ENCODE measurements at regions not wholly inside any gene's neighbourhood (a gene's known extent, or its start where the extent isn't known, plus 50 kb on each side); places are given as distances from the start of the nearest gene placed in this dataset.

DNA sequence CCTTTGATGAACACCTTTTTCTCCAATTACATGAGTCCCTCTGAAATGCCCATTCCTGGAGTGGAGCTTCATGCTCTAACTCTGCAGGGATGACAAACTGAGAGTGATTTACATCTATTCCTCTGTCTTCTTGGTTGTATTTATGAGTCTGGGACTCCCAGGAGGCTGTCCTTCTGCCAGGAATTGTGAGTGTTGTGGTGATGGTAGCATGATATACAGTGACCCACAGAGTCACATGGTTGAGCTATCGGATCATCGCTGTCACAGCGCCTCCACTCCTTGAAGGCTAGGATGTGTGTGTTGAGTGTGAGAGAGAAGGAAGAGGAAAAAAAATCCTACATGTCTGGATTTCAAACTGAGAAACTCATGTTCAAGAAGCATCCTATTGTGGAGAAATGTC is 163.4 kb upstream of the CACNA1E start:
- WGBS (ENCODE audit: low lambda C conversion rate) = 38% methylated on average over 3 of the region's 3 CpGs
- H3K9me3 ChIP-seq (ENCODE audit: low read length) = no peaks in the 10 kb centered on the region
- peaks cover 5 to 32% of the 10 kb centered on the region in 2 experiments; a peak in 4 of 5 replicates for H3K27me3 ChIP-seq (ENCODE audit: control insufficient read depth in 1 of 2, insufficient read depth in 2 of 2, low read length in 2 of 2)
- H3K9ac ChIP-seq (ENCODE audit: insufficient read depth, low read depth, low read length) = no peak overlapping the region
- no peaks in the 10 kb centered on the region for H3K79me2 ChIP-seq (ENCODE audit: insufficient read depth, low read length)
- intact Hi-C loops (cut with micrococcal nuclease; ENCODE audit: unreplicated experiment) (no loop called here), in situ Hi-C loops (cut with HindIII; ENCODE audit: extremely low pct_ligation_motif_present, low pct_unique_long_range_greater_than_20kb) (no loop called here)
- H3K4me3 ChIP-seq (replicated peaks in 1 of 3; ENCODE audit: insufficient read depth in 1 of 3, low read depth in 2 of 3, low read length in 3 of 3) = no peak overlapping the region
- FAIRE-seq (no peak), DNase-seq (ENCODE audit: low spot score) (no peak), ATAC-seq (no peak)
- H3K36me3 ChIP-seq (replicated peaks in 1 of 2; ENCODE audit: control insufficient read depth in 1 of 2, insufficient read depth in 2 of 2, low read length in 2 of 2) = no peaks in the 10 kb centered on the region
- H3K4me2 ChIP-seq (ENCODE audit: low read depth, low read length) = no peak overlapping the region
- no peak overlapping the region for H3K27ac ChIP-seq (ENCODE audit: extremely low read length, insufficient read depth, low read length)
- TF ChIP-seq SRSF1 (optimal IDR thresholded peaks at IDR 0.05; ENCODE audit: low read depth, low read length) = no peak
- no peak overlapping the region for H2AFZ ChIP-seq (ENCODE audit: low read length)
- CTCF ChIA-PET (ENCODE audit: low intra/inter-chr PET ratio, low total read pairs) = no interaction called here
- no TSS peak for BruUV-seq (replicated peaks)
- POLR2A ChIA-PET = no interaction called here
- no peaks in the 10 kb centered on the region for H3K4me1 ChIP-seq (ENCODE audit: insufficient read depth, low read length)
- no peaks in the 10 kb centered on the region for H4K20me1 ChIP-seq (ENCODE audit: insufficient read depth, low read length)

DNA sequence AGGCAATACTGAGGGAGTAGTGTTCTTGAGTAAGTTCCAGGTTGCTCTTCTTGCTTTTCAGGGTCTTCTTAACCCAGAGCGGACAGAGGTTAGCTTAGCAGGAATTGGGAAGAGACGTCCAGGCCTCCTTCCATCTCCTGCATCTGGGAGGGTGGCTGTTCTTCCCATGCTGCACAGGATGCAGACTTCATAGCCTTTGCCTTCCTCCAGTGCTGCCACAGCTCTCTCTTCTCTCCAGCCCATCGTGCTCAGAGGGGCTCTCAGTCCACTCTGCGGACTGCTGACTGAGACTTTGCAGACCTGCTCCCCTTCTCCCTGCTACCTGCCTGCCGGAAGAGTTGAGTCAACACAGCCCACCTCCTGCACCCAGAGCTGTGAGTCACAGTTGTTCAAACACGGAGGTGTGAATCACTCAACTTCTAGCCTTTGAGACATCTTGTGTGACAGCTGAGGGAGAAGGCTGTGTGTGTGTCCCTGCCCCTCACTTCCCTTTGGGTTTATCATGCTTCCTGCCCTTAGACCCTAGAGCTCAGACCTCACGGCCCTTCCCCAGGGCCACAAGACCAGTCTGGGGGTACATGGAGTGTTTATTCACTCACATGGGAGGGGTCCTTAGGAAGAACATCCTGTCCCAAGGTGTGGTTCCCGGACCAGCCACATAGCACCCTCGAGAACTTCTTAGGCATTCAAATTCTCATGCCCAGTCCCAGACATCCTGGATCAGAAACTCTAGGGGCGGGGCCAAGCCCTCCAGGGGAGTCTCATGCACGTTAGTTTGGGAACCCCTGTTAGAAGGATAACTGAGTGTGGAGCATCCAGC is 158.3 kb upstream of the CACNA1E start:
- FAIRE-seq (no peak), DNase-seq (ENCODE audit: low spot score) (no peak), ATAC-seq (no peak)
- Histone ChIP-seq H4K20me1 (ENCODE audit: insufficient read depth, low read length) (no peaks in the 10 kb centered on the region), H3K4me1 (ENCODE audit: insufficient read depth, low read length) (no peaks in the 10 kb centered on the region), H3K4me2 (ENCODE audit: low read depth, low read length) (no peak overlapping the region), H3K4me3 (replicated peaks in 1 of 3; ENCODE audit: insufficient read depth in 1 of 3, low read depth in 2 of 3, low read length in 3 of 3) (no peak overlapping the region), H3K79me2 (ENCODE audit: insufficient read depth, low read length) (no peaks in the 10 kb centered on the region), H3K36me3 (replicated peaks in 1 of 2; ENCODE audit: control insufficient read depth in 1 of 2, insufficient read depth in 2 of 2, low read length in 2 of 2) (no peaks in the 10 kb centered on the region), H3K9ac (ENCODE audit: insufficient read depth, low read depth, low read length) (no peak overlapping the region), H3K9me3 (ENCODE audit: low read length) (no peaks in the 10 kb centered on the region), H3K27me3 (ENCODE audit: control insufficient read depth in 1 of 2, insufficient read depth in 2 of 2, low read length in 2 of 2) (peaks cover 0 to 10% of the 10 kb centered on the region in 2 experiments; a peak in 1 of 5 replicates), H2AFZ (ENCODE audit: low read length) (no peak overlapping the region), H3K27ac (ENCODE audit: extremely low read length, insufficient read depth, low read length) (no peak overlapping the region)
- intact Hi-C loops (cut with micrococcal nuclease; ENCODE audit: unreplicated experiment) = no loop called here
- BruUV-seq (replicated peaks) = no TSS peak
- CTCF ChIA-PET (ENCODE audit: low intra/inter-chr PET ratio, low total read pairs) = no interaction called here
- POLR2A ChIA-PET = no interaction called here
- 4% methylated on average over 10 of the region's 11 CpGs for WGBS (ENCODE audit: low lambda C conversion rate)
- in situ Hi-C loops (cut with HindIII; ENCODE audit: extremely low pct_ligation_motif_present, low pct_unique_long_range_greater_than_20kb) = no loop called here
- TF ChIP-seq, protein P1, sequence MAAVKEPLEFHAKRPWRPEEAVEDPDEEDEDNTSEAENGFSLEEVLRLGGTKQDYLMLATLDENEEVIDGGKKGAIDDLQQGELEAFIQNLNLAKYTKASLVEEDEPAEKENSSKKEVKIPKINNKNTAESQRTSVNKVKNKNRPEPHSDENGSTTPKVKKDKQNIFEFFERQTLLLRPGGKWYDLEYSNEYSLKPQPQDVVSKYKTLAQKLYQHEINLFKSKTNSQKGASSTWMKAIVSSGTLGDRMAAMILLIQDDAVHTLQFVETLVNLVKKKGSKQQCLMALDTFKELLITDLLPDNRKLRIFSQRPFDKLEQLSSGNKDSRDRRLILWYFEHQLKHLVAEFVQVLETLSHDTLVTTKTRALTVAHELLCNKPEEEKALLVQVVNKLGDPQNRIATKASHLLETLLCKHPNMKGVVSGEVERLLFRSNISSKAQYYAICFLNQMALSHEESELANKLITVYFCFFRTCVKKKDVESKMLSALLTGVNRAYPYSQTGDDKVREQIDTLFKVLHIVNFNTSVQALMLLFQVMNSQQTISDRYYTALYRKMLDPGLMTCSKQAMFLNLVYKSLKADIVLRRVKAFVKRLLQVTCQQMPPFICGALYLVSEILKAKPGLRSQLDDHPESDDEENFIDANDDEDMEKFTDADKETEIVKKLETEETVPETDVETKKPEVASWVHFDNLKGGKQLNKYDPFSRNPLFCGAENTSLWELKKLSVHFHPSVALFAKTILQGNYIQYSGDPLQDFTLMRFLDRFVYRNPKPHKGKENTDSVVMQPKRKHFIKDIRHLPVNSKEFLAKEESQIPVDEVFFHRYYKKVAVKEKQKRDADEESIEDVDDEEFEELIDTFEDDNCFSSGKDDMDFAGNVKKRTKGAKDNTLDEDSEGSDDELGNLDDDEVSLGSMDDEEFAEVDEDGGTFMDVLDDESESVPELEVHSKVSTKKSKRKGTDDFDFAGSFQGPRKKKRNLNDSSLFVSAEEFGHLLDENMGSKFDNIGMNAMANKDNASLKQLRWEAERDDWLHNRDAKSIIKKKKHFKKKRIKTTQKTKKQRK (IDR thresholded peaks at IDR 0.05; ENCODE audit: low read length) = no peak
- TF ChIP-seq, protein P2, sequence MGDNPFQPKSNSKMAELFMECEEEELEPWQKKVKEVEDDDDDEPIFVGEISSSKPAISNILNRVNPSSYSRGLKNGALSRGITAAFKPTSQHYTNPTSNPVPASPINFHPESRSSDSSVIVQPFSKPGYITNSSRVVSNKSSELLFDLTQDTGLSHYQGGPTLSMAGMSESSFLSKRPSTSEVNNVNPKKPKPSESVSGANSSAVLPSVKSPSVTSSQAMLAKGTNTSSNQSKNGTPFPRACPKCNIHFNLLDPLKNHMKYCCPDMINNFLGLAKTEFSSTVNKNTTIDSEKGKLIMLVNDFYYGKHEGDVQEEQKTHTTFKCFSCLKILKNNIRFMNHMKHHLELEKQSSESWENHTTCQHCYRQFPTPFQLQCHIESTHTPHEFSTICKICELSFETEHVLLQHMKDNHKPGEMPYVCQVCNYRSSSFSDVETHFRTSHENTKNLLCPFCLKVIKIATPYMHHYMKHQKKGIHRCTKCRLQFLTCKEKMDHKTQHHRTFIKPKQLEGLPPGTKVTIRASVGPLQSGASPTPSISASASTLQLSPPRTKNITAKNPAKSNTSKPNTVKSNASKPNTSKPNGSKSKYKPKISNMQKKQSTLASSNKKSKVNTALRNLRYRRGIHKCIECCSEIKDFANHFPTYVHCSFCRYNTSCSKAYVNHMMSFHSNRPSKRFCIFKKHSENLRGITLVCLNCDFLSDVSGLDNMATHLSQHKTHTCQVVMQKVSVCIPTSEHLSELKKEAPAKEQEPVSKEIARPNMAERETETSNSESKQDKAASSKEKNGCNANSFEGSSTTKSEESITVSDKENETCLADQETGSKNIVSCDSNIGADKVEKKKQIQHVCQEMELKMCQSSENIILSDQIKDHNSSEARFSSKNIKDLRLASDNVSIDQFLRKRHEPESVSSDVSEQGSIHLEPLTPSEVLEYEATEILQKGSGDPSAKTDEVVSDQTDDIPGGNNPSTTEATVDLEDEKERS (CRISPR knock-in tag; IDR thresholded peaks at IDR 0.05) = no peak
- TF ChIP-seq, protein P3, sequence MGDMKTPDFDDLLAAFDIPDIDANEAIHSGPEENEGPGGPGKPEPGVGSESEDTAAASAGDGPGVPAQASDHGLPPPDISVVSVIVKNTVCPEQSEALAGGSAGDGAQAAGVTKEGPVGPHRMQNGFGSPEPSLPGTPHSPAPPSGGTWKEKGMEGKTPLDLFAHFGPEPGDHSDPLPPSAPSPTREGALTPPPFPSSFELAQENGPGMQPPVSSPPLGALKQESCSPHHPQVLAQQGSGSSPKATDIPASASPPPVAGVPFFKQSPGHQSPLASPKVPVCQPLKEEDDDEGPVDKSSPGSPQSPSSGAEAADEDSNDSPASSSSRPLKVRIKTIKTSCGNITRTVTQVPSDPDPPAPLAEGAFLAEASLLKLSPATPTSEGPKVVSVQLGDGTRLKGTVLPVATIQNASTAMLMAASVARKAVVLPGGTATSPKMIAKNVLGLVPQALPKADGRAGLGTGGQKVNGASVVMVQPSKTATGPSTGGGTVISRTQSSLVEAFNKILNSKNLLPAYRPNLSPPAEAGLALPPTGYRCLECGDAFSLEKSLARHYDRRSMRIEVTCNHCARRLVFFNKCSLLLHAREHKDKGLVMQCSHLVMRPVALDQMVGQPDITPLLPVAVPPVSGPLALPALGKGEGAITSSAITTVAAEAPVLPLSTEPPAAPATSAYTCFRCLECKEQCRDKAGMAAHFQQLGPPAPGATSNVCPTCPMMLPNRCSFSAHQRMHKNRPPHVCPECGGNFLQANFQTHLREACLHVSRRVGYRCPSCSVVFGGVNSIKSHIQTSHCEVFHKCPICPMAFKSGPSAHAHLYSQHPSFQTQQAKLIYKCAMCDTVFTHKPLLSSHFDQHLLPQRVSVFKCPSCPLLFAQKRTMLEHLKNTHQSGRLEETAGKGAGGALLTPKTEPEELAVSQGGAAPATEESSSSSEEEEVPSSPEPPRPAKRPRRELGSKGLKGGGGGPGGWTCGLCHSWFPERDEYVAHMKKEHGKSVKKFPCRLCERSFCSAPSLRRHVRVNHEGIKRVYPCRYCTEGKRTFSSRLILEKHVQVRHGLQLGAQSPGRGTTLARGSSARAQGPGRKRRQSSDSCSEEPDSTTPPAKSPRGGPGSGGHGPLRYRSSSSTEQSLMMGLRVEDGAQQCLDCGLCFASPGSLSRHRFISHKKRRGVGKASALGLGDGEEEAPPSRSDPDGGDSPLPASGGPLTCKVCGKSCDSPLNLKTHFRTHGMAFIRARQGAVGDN (CRISPR knock-in tag; IDR thresholded peaks at IDR 0.05) = no peak
- TF ChIP-seq ZNF747 (CRISPR knock-in tag; IDR thresholded peaks at IDR 0.05; ENCODE audit: borderline replicate concordance) = no peak
